ENCODE measurements at regions not wholly inside any gene's neighbourhood (a gene's known extent, or its start where the extent isn't known, plus 50 kb on each side); places are given as distances from the start of the nearest gene placed in this dataset.

- Histone ChIP-seq H3K79me2 (replicated peaks; ENCODE audit: insufficient read depth, low read length) (no peaks in the 10 kb centered on the region), H3K36me3 (ENCODE audit: insufficient read depth, low read length) (no peaks in the 10 kb centered on the region), H3K9ac (ENCODE audit: low read length) (no peak overlapping the region), H3K9me3 (ENCODE audit: low read length) (no peaks in the 10 kb centered on the region), H3F3A (ENCODE audit: insufficient read depth, low read length, poor library complexity, severe bottlenecking) (no peaks in the 10 kb centered on the region), H4K20me1 (ENCODE audit: insufficient read depth) (no peaks in the 10 kb centered on the region), H2AFZ (ENCODE audit: low read depth, low read length) (no peak overlapping the region), H3K27me3 (ENCODE audit: insufficient read depth, low read depth, low read length) (no peaks in the 10 kb centered on the region), H3K4me3 (ENCODE audit: low read length) (no peak overlapping the region), H3K9me2 (ENCODE audit: insufficient read depth, low read length) (no peaks in the 10 kb centered on the region), H3K27ac (ENCODE audit: low read length) (no peak overlapping the region), H3K4me2 (ENCODE audit: low read length) (no peak overlapping the region)
- TF ChIP-seq REST (IDR thresholded peaks at IDR 0.05; ENCODE audit: borderline replicate concordance) (no peak), RAD21 (conservative IDR thresholded peaks at IDR 0.05) (no peak), POLR2AphosphoS5 (IDR thresholded peaks at IDR 0.05) (no peak), MXI1 (conservative IDR thresholded peaks at IDR 0.05; ENCODE audit: poor library complexity, severe bottlenecking) (no peak), SMC3 (conservative IDR thresholded peaks at IDR 0.05; ENCODE audit: poor library complexity) (no peak), EZH2 (IDR thresholded peaks at IDR 0.05; ENCODE audit: borderline replicate concordance, insufficient read depth, low read length, poor library complexity, severe bottlenecking) (no peak), TAF1 (IDR thresholded peaks at IDR 0.05; ENCODE audit: low read depth) (no peak), CTCF (IDR thresholded peaks at IDR 0.05; ENCODE audit: poor library complexity, severe bottlenecking) (no peak), EP300 (conservative IDR thresholded peaks at IDR 0.05; ENCODE audit: poor library complexity, severe bottlenecking) (no peak)
These were observed 474.6 kb upstream of the RAG2 start for GRCh38 chr11:37072538-37073055.

GRCh38 chr11:37050311-37050710 lies 452.3 kb upstream of the RAG2 start:
- no peak overlapping the region for H3K27ac ChIP-seq (ENCODE audit: low read length)
- H4K20me1 ChIP-seq (ENCODE audit: insufficient read depth) = no peaks in the 10 kb centered on the region
- no peaks in the 10 kb centered on the region for H3K9me2 ChIP-seq (ENCODE audit: insufficient read depth, low read length)
- no peak for TF ChIP-seq POLR2AphosphoS5 (IDR thresholded peaks at IDR 0.05)
- no peak for TF ChIP-seq TAF1 (IDR thresholded peaks at IDR 0.05; ENCODE audit: low read depth)
- TF ChIP-seq RAD21 (conservative IDR thresholded peaks at IDR 0.05) = no peak
- TF ChIP-seq REST (IDR thresholded peaks at IDR 0.05; ENCODE audit: borderline replicate concordance) = no peak
- no peak for TF ChIP-seq SMC3 (conservative IDR thresholded peaks at IDR 0.05; ENCODE audit: poor library complexity)
- no peak for TF ChIP-seq CTCF (IDR thresholded peaks at IDR 0.05; ENCODE audit: poor library complexity, severe bottlenecking)
- no peaks in the 10 kb centered on the region for H3F3A ChIP-seq (ENCODE audit: insufficient read depth, low read length, poor library complexity, severe bottlenecking)
- H3K27me3 ChIP-seq (ENCODE audit: insufficient read depth, low read depth, low read length) = no peaks in the 10 kb centered on the region
- no peaks in the 10 kb centered on the region for H3K79me2 ChIP-seq (replicated peaks; ENCODE audit: insufficient read depth, low read length)
- H3K4me3 ChIP-seq (ENCODE audit: low read length) = no peak overlapping the region
- no peak overlapping the region for H3K9ac ChIP-seq (ENCODE audit: low read length)
- H3K4me2 ChIP-seq (ENCODE audit: low read length) = no peak overlapping the region
- H3K36me3 ChIP-seq (ENCODE audit: insufficient read depth, low read length) = no peaks in the 10 kb centered on the region
- H3K9me3 ChIP-seq (ENCODE audit: low read length) = no peaks in the 10 kb centered on the region
- H2AFZ ChIP-seq (ENCODE audit: low read depth, low read length) = no peak overlapping the region
